Nephron (organoid): ENCODE measurements at regions not wholly inside any gene's neighbourhood (a gene's known extent, or its start where the extent isn't known, plus 50 kb on each side); places are given as distances from the start of the nearest gene placed in this dataset.

Experiments used
- H3K27ac Mint-ChIP-seq, 3 experiments: 2 replicates each; pipeline ENCODE4 v1.8.0; 2020; ENCODE audit warnings: mixed read lengths in 3 of 3, mild to moderate bottlenecking in 2 of 3, moderate library complexity in 1 of 3
- H3K27me3 Mint-ChIP-seq: 2 replicates; pipeline ENCODE4 v1.8.0; 2021; ENCODE audit warnings: low read depth, mild to moderate bottlenecking, moderate library complexity, mixed read lengths
- H3K36me3 Mint-ChIP-seq: 2 replicates; pipeline ENCODE4 v1.8.0; 2020; ENCODE audit warnings: low read depth, mixed read lengths
- H3K4me1 Mint-ChIP-seq: 2 replicates; pipeline ENCODE4 v1.8.0; 2020; ENCODE audit warnings: mixed read lengths
- H3K4me3 Mint-ChIP-seq, 3 experiments: 2 replicates each; pipeline ENCODE4 v1.8.0; 2020; ENCODE audit warnings: mild to moderate bottlenecking in 3 of 3, mixed read lengths in 3 of 3, moderate library complexity in 2 of 3
- H3K9me3 Mint-ChIP-seq: 2 replicates; pipeline ENCODE4 v1.8.0; 2020; ENCODE audit warnings: mixed read lengths
- TF ChIP-seq, protein P1 (sequence below), 3 experiments: fragments of 200-600 bp; sonication (generic); IDR thresholded peaks; one replicate each; pipeline ENCODE4 v1.5.0; 2021; ENCODE audit warnings: antibody characterized with exemption in 3 of 3; ENCODE audit not compliant: unreplicated experiment in 3 of 3

DNA sequence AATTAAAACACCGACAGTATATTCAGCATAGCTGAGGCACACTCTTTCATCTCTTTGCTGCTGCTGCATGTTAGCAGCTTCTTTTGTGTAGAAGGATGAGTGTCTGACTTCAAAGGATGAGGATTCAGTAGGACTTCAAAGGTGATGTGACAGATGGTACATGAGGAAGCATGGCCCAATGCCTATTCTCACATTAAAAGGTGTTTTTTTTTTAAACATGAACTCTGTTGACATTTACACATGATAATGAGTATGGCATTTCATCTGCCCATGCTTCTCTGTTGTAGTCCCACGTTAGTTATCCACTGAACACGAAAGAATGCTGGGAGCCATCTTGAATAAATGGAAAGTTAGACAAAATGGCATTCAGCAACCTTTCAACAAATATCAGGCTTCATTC, 1950.8 kb upstream of the PIK3C3 start:
- TF ChIP-seq, protein P1, sequence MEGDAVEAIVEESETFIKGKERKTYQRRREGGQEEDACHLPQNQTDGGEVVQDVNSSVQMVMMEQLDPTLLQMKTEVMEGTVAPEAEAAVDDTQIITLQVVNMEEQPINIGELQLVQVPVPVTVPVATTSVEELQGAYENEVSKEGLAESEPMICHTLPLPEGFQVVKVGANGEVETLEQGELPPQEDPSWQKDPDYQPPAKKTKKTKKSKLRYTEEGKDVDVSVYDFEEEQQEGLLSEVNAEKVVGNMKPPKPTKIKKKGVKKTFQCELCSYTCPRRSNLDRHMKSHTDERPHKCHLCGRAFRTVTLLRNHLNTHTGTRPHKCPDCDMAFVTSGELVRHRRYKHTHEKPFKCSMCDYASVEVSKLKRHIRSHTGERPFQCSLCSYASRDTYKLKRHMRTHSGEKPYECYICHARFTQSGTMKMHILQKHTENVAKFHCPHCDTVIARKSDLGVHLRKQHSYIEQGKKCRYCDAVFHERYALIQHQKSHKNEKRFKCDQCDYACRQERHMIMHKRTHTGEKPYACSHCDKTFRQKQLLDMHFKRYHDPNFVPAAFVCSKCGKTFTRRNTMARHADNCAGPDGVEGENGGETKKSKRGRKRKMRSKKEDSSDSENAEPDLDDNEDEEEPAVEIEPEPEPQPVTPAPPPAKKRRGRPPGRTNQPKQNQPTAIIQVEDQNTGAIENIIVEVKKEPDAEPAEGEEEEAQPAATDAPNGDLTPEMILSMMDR (IDR thresholded peaks at IDR 0.05; ENCODE audit: unreplicated experiment in 3 of 3): no peak
- H3K4me3 Mint-ChIP-seq: no peak overlapping the region
- H3K4me1 Mint-ChIP-seq: no peaks in the 10 kb centered on the region
- no peaks in the 10 kb centered on the region for H3K36me3 Mint-ChIP-seq
- H3K27me3 Mint-ChIP-seq: peaks cover 3% of the 10 kb centered on the region
- H3K27ac Mint-ChIP-seq: no peak overlapping the region
- H3K9me3 Mint-ChIP-seq: no peaks in the 10 kb centered on the region

DNA sequence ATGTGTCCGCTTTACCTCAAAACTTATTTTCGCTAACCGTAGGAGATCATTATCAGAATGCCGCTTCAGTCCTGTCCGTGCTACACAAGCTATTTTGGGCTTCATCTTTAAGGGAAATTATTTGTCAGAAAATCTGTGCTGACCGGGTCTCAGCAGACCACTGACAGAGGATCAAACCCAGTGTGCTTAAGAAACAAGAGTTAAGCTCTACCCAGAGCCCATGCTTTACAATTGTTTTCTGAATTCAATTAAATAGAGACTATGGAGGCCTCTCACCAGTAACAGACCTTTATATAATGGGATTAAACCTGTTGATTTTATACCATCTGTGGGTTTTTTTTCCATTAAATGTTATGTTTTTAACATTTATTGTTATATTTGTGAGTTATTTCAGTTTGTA, 1956.7 kb upstream of the PIK3C3 start:
- Mint-ChIP-seq H3K9me3 (no peaks in the 10 kb centered on the region), H3K27me3 (no peaks in the 10 kb centered on the region), H3K27ac (no peak overlapping the region), H3K4me1 (no peaks in the 10 kb centered on the region), H3K36me3 (no peaks in the 10 kb centered on the region), H3K4me3 (no peak overlapping the region)
- TF ChIP-seq, protein P1 (IDR thresholded peaks at IDR 0.05; ENCODE audit: unreplicated experiment in 3 of 3): no peak

DNA sequence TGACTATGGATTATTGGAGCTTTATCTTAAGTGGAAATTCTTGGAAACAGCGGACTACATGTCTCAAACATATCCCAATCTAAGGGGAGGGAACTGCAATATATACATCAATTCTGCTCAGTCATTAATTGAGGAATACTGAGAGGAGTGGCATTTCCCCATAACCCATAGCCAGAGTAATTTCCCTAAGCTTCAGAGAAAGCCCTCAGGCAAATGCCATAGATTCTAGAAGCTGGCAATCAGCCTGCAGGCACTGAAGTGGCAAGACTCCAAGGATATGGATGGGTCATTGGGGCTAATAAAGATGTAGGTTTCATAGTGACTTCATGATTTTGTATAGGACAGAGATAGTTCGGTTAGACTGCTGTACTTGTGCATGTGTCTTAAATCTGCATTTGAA, 1960.5 kb upstream of the PIK3C3 start:
- TF ChIP-seq, protein P1 (IDR thresholded peaks at IDR 0.05; ENCODE audit: unreplicated experiment in 3 of 3): no peak
- no peaks in the 10 kb centered on the region for H3K4me1 Mint-ChIP-seq
- H3K27ac Mint-ChIP-seq: no peak overlapping the region
- H3K27me3 Mint-ChIP-seq: no peaks in the 10 kb centered on the region
- H3K4me3 Mint-ChIP-seq: no peak overlapping the region
- no peaks in the 10 kb centered on the region for H3K36me3 Mint-ChIP-seq
- H3K9me3 Mint-ChIP-seq: no peaks in the 10 kb centered on the region

DNA sequence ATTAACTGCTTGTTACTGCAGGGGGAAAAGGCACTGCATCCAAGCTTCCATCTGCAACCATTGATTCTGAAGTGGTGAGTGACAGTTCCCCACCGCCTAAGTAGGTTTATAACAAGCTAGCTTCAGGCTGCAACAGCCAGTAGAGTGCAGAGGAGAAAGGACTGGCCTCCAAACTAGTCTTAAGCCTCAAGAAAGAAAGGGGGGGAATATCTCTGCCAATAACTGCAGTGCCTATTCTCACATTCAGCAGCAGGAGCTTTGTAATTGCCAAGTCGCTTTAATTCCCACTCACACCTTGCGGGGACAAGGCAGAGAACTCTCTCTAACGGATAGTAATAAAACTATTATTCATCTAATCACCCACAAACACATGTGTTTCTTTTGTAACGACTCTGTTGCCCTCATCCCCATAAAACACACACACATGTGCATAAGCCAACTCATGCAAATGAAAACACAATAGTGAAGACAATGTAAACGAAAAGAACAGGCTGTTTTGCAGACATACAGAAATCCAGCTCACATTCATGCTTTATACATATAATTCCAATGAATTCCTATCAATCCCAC, 1963.3 kb upstream of the PIK3C3 start:
- H3K27ac Mint-ChIP-seq: no peak overlapping the region
- H3K36me3 Mint-ChIP-seq: no peaks in the 10 kb centered on the region
- no peak overlapping the region for H3K4me3 Mint-ChIP-seq
- TF ChIP-seq, protein P1 (IDR thresholded peaks at IDR 0.05; ENCODE audit: unreplicated experiment in 3 of 3): no peak
- no peaks in the 10 kb centered on the region for H3K4me1 Mint-ChIP-seq
- no peaks in the 10 kb centered on the region for H3K27me3 Mint-ChIP-seq
- no peaks in the 10 kb centered on the region for H3K9me3 Mint-ChIP-seq

DNA sequence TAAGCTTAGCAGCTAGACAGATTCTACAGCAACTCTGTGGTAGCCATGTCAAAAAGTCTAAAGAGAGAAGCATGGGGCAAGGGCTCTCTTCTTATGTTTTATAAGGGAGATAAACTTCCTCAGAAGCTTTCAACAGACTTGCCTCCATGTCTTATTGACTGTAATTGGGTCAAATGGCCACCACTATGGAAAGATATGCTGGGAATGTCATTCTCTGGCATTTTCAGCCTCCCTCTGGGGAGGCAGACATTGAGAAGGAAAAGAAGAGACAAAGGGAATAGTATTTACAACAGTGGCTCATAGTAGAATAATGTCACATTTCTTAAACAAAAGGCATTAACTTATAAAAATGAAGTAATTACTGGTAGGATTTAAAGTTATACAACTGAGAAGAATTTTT, 1964.5 kb upstream of the PIK3C3 start:
- no peaks in the 10 kb centered on the region for H3K27me3 Mint-ChIP-seq
- H3K27ac Mint-ChIP-seq: no peak overlapping the region
- H3K36me3 Mint-ChIP-seq: no peaks in the 10 kb centered on the region
- H3K4me3 Mint-ChIP-seq: no peak overlapping the region
- no peaks in the 10 kb centered on the region for H3K9me3 Mint-ChIP-seq
- H3K4me1 Mint-ChIP-seq: no peaks in the 10 kb centered on the region
- TF ChIP-seq, protein P1 (IDR thresholded peaks at IDR 0.05; ENCODE audit: unreplicated experiment in 3 of 3): no peak

DNA sequence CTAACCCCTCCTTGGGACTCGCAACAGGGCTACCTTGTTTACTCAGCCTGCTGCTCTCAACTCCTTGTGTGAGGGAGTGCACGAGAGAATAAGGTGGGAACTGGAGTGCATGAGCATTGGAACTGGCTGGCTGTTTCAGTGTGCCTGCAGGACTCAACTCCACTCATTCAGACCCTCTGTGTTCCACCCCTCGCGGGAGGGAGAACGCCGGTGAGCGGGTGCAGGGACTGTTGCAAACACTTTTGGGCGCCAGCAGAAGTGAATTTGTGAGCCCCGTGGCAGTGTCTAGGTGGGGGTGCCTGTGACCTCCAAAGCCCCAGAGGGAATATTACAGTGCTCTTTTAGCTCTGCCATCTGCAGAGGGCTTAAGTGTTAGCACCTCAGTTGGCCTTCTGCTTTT, 1978.3 kb upstream of the PIK3C3 start:
- Mint-ChIP-seq H3K36me3 (no peaks in the 10 kb centered on the region), H3K4me1 (no peaks in the 10 kb centered on the region), H3K27ac (no peak overlapping the region), H3K27me3 (no peaks in the 10 kb centered on the region), H3K9me3 (no peaks in the 10 kb centered on the region), H3K4me3 (no peak overlapping the region)
- TF ChIP-seq, protein P1 (IDR thresholded peaks at IDR 0.05; ENCODE audit: unreplicated experiment in 3 of 3): no peak
